ENCODE measurements at regions not wholly inside any gene's neighbourhood (a gene's known extent, or its start where the extent isn't known, plus 50 kb on each side); places are given as distances from the start of the nearest gene placed in this dataset.

DNA sequence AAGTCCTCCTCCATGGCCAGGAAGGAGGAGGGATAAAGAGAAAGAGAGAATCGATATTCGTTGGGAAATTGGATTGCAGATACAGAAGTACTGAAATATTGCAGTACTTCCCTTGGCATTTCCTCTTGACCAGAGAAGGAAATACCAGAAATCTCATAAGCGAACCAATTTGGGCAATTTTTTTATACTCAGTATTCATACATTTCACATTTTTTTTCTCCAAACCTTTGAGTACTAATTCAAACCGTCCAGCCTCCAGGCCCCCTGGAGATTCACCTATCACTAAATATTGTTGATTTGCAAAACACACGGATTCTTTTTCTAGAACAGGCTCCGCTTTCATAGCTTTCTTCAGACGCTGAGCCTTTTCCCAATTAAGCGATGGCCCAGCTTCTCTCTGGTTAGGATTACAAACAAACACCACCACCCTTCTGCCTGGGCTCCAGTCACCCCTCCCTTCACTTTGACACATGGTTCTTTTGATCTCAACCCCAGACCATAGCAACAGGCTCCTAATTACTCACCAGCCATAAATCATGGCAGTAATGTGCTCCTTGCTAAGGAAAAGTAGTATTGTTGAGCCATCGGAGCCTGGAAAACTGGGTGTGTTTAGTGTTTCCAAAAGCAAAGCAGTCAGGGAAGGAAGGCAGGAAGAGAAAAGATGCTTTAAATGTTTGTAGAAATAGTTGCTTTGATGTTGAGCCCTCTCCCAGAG is 138.4 kb upstream of the CCDC68 start:
- Mint-ChIP-seq H3K27ac (no peak overlapping the region), H3K9me3 (no peaks in the 10 kb centered on the region), H3K27me3 (no peaks in the 10 kb centered on the region), H3K4me1 (ENCODE audit: low read depth) (no peaks in the 10 kb centered on the region), H3K4me3 (no peak overlapping the region), H3K36me3 (ENCODE audit: low read depth) (no peaks in the 10 kb centered on the region)
- no peak for TF ChIP-seq CTCF (IDR thresholded peaks at IDR 0.05)
- CTCF ChIA-PET = no interaction called here
- POLR2A ChIA-PET = no interaction called here
- intact Hi-C loops (cut with micrococcal nuclease) = no loop called here
- no peak for ATAC-seq
- DNase-seq = no peak

DNA sequence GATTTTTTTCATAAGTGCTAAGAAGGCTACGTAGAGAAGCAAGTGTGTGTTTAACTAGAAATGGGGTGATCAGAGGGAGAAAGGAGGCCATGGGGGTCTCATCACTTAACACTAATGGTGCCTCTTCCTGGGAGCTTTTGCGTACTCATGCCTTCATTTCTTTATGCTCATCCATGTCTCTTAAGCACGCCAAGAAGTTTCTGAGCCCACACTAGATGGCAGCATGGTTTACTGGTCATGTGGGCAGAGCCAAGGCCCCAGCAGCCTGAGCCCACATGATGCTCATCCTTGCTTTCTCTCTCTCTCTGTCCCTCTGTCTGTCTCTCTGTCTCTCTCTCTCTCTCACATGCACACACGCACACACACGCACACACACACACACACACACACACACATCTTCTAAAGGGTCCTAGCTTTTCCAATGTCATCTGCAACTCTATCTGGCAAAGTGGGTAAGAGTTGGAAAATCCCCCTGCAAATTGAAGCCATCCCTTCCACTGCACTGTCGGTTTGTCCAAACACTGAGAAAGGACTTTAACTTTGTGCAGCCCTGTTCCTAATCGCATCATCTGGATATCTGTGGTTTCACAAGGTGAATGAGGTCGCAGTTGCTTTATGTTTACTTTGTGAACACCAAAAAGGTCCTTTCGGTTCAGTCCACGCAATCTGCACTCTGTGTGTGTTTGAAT is 137.1 kb upstream of the CCDC68 start:
- Mint-ChIP-seq H3K4me3 (no peak overlapping the region), H3K27ac (no peak overlapping the region), H3K27me3 (no peaks in the 10 kb centered on the region), H3K36me3 (ENCODE audit: low read depth) (no peaks in the 10 kb centered on the region), H3K4me1 (ENCODE audit: low read depth) (no peaks in the 10 kb centered on the region), H3K9me3 (no peaks in the 10 kb centered on the region)
- POLR2A ChIA-PET = no interaction called here
- intact Hi-C loops (cut with micrococcal nuclease) = no loop called here
- ATAC-seq (no peak), DNase-seq (no peak)
- CTCF ChIA-PET = no interaction called here
- no peak for TF ChIP-seq CTCF (IDR thresholded peaks at IDR 0.05)

DNA sequence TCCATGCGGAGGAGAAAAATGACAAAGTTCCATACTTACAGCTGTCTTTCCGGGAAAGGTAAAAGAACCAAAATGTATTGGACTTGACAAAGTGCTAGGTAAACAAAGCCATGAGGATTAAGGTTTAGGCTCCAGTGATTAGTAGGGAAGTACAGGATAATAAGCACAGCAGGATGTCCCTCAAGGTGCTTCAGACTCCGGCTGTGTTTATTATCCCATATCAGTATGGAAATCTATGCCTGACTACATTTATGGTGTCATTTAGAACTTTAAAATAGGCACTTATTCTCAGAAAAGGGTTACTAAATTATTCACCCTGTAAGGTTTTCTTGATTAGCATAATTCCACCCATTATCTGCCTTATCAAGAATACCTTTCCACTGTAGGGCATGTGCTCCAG is 136.3 kb upstream of the CCDC68 start:
- ChIA-PET POLR2A (no interaction called here), CTCF (no interaction called here)
- Mint-ChIP-seq H3K27ac (no peak overlapping the region), H3K9me3 (no peaks in the 10 kb centered on the region), H3K4me1 (ENCODE audit: low read depth) (no peaks in the 10 kb centered on the region), H3K27me3 (no peaks in the 10 kb centered on the region), H3K4me3 (no peak overlapping the region), H3K36me3 (ENCODE audit: low read depth) (no peaks in the 10 kb centered on the region)
- intact Hi-C loops (cut with micrococcal nuclease) = no loop called here
- no peak for TF ChIP-seq CTCF (IDR thresholded peaks at IDR 0.05)
- ATAC-seq = no peak
- no peak for DNase-seq

DNA sequence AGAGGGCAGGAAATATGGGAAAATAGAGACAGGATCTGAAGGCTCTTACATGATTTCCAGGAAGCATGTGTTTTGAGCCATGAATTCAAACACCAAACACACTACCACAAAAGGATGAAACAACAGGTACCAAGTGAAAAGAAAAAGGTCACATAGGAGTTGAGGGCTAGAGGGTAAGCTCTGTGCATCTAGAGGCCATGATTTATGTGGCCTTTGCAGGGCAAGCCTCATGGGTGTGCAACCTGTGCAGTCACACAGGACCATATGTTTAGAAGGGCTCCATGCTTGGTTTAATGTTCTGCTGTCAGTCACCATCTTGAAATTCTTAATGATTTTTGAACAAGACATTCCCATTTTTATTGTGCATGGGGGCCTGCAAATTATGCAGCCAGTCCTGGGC is 134.5 kb upstream of the CCDC68 start:
- DNase-seq = no peak
- Mint-ChIP-seq H3K27me3 (peaks cover 2% of the 10 kb centered on the region), H3K27ac (no peak overlapping the region), H3K36me3 (ENCODE audit: low read depth) (no peaks in the 10 kb centered on the region), H3K4me1 (ENCODE audit: low read depth) (no peaks in the 10 kb centered on the region), H3K9me3 (no peaks in the 10 kb centered on the region), H3K4me3 (no peak overlapping the region)
- intact Hi-C loops (cut with micrococcal nuclease) = no loop called here
- TF ChIP-seq CTCF (IDR thresholded peaks at IDR 0.05) = no peak
- no peak for ATAC-seq
- POLR2A ChIA-PET = no interaction called here
- CTCF ChIA-PET = no interaction called here

DNA sequence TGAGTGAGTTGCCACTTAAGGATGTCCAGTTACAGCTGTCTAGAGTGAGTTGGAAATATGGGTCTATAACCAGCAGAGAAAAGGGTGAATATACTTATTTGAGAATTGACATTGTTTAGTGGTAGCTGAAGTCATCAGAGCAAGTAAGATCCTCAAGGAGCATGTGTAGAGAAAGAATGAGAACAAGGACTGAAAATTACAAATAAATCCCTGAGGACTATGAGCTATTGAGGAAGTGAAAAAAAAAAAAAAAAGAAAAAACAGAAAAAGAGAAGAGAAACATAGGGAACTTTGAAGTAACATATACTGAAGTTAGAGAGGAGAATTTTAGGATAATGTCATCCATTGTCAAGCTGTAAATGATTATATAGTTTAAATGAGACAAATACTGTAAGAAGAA is 134.0 kb upstream of the CCDC68 start:
- Mint-ChIP-seq H3K27ac (no peak overlapping the region), H3K36me3 (ENCODE audit: low read depth) (no peaks in the 10 kb centered on the region), H3K27me3 (peaks cover 2% of the 10 kb centered on the region), H3K4me1 (ENCODE audit: low read depth) (no peaks in the 10 kb centered on the region), H3K9me3 (no peaks in the 10 kb centered on the region), H3K4me3 (no peak overlapping the region)
- intact Hi-C loops (cut with micrococcal nuclease) = no loop called here
- no peak for TF ChIP-seq CTCF (IDR thresholded peaks at IDR 0.05)
- no peak for DNase-seq
- ChIA-PET CTCF (no interaction called here), POLR2A (no interaction called here)
- ATAC-seq = no peak

Data from activated CD8-positive, alpha-beta T cell treated with anti-CD3 and anti-CD28 coated beads for 36 hours (primary cell).